ENCODE measurements at regions not wholly inside any gene's neighbourhood (a gene's known extent, or its start where the extent isn't known, plus 50 kb on each side); places are given as distances from the start of the nearest gene placed in this dataset.
"Not testable (repeated sequence)": the region's sequence is repeated elsewhere in the genome, so short reads cannot be mapped to it uniquely, and the experiment has no call there.

DNA sequence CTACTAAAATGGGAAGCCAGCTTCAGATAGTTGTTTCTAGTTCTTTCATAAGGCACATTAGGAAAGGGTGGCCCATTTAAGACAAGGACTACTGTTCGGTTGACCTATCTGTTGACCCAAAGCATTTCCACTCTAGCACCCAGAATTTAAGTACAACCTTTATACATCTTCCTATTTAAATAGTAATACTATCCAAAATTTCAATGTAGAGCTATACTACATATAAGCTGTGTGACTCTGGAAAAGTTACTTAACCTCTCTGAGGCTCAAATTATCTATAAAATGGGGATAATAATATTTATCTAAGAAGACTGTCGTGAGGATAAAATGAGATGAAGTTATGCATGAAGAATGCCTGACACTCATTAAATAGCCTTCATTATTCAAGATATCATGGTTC is 82.0 kb upstream of the TMEM164 start:
- no peaks in the 10 kb centered on the region for H3K4me1 ChIP-seq (ENCODE audit: control insufficient read depth, insufficient read depth, low read length)
- H3K9ac ChIP-seq (ENCODE audit: low read depth, low read length): no peak overlapping the region
- H3K4me2 ChIP-seq (ENCODE audit: low read length): no peak overlapping the region
- no peak overlapping the region for H3K4me3 ChIP-seq (ENCODE audit: low read length)
- no peaks in the 10 kb centered on the region for H3K36me3 ChIP-seq (ENCODE audit: insufficient read depth, low read length)
- H3K9me3 ChIP-seq (replicated peaks; ENCODE audit: low read length): no peaks in the 10 kb centered on the region
- H3K27me3 ChIP-seq (ENCODE audit: control insufficient read depth, insufficient read depth, low read length): peaks cover 4% of the 10 kb centered on the region

DNA sequence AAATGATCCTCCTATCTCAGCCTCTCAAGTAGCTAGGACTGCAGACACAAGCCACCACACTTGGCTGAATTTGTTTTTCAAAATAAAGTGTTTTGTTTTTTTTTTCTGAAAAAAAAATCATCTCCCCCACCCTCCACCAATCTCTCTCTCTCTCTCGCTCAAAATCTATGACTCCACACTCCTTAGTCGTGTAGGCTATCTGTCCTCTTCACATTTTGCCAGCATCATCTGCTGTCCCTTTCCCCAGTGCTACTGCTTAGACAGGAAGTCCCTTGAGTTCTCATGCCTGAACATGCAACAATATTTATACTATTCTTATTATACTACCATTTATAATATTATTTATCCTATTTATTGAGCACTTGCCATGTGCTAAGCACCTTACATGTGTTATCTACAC is 80.7 kb upstream of the TMEM164 start:
- H3K9ac ChIP-seq (ENCODE audit: low read depth, low read length): no peak overlapping the region
- H3K4me1 ChIP-seq (ENCODE audit: control insufficient read depth, insufficient read depth, low read length): no peaks in the 10 kb centered on the region
- H3K4me3 ChIP-seq (ENCODE audit: low read length): no peak overlapping the region
- H3K9me3 ChIP-seq (replicated peaks; ENCODE audit: low read length): no peaks in the 10 kb centered on the region
- peaks cover 7% of the 10 kb centered on the region for H3K27me3 ChIP-seq (ENCODE audit: control insufficient read depth, insufficient read depth, low read length)
- no peaks in the 10 kb centered on the region for H3K36me3 ChIP-seq (ENCODE audit: insufficient read depth, low read length)
- H3K4me2 ChIP-seq (ENCODE audit: low read length): no peak overlapping the region

DNA sequence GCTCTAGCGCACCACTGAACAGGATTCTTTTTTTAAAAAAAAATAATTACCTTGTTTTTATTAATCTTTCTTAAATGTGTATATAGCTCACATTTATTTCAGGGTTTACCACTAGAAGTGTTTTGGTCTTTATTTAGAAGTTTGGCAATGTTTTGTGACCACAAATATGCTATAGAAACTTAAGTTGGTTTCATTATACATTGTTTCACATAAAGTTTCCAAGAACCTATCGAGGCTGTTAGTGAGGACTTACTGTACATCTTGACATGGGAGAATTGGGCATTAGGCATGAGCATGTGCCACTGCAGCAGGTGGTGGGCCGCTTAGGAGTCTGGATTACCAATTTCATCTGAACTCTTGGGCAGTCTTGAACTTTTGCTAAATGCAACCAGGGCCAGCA is 77.9 kb upstream of the TMEM164 start:
- not testable (repeated sequence) for H3K4me1 ChIP-seq (ENCODE audit: control insufficient read depth, insufficient read depth, low read length); H3K9ac ChIP-seq (ENCODE audit: low read depth, low read length); H3K4me3 ChIP-seq (ENCODE audit: low read length)

GRCh38 chrX:109925656-109926055 is 77.3 kb upstream of the TMEM164 start:
- no peaks in the 10 kb centered on the region for H3K36me3 ChIP-seq (ENCODE audit: insufficient read depth, low read length)
- H3K4me1 ChIP-seq (ENCODE audit: control insufficient read depth, insufficient read depth, low read length): no peaks in the 10 kb centered on the region
- H3K4me3 ChIP-seq (ENCODE audit: low read length): no peak overlapping the region
- H3K9ac ChIP-seq (ENCODE audit: low read depth, low read length): no peak overlapping the region
- no peak overlapping the region for H3K4me2 ChIP-seq (ENCODE audit: low read length)
- H3K9me3 ChIP-seq (replicated peaks; ENCODE audit: low read length): no peaks in the 10 kb centered on the region
- H3K27me3 ChIP-seq (ENCODE audit: control insufficient read depth, insufficient read depth, low read length): peaks cover 7% of the 10 kb centered on the region

More for the DNA sequence above, 77.9 kb upstream of the TMEM164 start:
- not testable (repeated sequence) for H3K36me3 ChIP-seq (ENCODE audit: insufficient read depth, low read length); H3K4me2 ChIP-seq (ENCODE audit: low read length); H3K27me3 ChIP-seq (ENCODE audit: control insufficient read depth, insufficient read depth, low read length); H3K9me3 ChIP-seq (replicated peaks; ENCODE audit: low read length)

DNA sequence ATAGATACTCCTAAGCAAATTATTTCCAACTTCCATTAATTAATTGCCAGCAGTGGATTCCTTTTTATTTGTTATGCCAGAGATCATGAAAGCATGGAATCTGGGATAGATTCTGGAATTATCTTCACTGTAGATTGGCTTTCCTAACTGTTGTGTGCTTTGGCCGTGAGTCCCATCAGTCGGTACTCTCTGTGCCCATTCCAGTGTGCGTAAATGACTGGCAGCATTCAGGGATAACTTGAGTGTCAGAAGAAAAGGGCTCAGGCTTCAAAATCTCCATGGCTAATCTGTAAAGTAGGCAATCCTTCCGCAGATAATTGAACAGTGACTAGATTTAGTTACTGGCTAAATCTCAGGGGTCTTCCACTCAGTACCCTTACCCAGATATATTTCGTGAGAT is 76.8 kb upstream of the TMEM164 start:
- Histone ChIP-seq H3K4me1 (ENCODE audit: control insufficient read depth, insufficient read depth, low read length) (no peaks in the 10 kb centered on the region), H3K9me3 (replicated peaks; ENCODE audit: low read length) (no peaks in the 10 kb centered on the region)

DNA sequence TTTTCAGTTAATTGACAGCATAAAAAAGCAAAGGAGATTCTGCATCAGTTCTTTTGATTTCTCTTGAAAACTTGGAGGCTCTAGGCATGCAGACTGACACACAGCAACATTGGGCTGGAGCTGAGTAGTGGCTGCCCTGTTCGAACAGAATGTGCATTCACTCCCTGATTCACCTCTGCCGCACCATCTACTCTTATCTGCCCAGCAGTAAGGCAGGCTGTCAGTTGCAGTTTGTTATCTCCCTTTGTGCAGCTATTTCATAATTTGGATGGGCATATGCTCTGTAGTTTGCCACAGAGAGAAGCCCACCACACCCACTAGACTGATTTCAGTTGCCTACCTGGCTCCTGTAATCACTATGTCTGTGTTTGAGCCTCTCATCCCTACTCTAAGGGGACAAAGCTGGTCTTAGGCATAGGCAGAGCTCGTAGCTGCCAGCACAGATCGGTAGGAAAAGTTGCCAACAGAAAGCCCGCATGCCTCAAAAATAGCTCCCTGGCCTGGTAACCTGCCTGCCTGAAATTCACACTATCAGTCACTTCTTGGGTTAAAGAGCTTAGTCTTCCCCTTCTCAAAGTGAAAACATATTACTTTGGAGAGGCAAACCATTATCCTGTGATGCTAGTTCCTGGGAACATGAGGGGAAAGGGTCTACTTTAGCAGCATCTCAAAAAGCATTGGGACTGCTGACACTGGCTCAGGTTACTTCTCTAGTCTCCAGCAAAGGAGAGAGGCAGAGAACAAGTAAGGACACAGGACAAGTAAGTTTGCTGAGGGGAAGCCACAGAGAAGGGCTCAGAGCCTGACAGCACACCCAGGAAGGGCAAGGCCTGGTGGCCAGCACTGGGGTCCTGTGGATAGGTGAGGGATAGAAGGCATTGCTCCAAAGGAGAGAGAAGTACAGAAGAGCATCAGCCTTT is 75.9 kb upstream of the TMEM164 start:
- Histone ChIP-seq H3K36me3 (ENCODE audit: insufficient read depth, low read length) (no peaks in the 10 kb centered on the region), H3K9me3 (replicated peaks; ENCODE audit: low read length) (no peaks in the 10 kb centered on the region), H3K4me1 (ENCODE audit: control insufficient read depth, insufficient read depth, low read length) (no peaks in the 10 kb centered on the region), H3K4me3 (ENCODE audit: low read length) (no peak overlapping the region), H3K9ac (ENCODE audit: low read depth, low read length) (no peak overlapping the region), H3K27me3 (ENCODE audit: control insufficient read depth, insufficient read depth, low read length) (peaks cover 7% of the 10 kb centered on the region), H3K4me2 (ENCODE audit: low read length) (no peak overlapping the region)

More for the DNA sequence above, 76.8 kb upstream of the TMEM164 start:
- H3K4me3 ChIP-seq (ENCODE audit: low read length): no peak overlapping the region
- no peaks in the 10 kb centered on the region for H3K36me3 ChIP-seq (ENCODE audit: insufficient read depth, low read length)
- no peak overlapping the region for H3K9ac ChIP-seq (ENCODE audit: low read depth, low read length)
- peaks cover 7% of the 10 kb centered on the region for H3K27me3 ChIP-seq (ENCODE audit: control insufficient read depth, insufficient read depth, low read length)
- no peak overlapping the region for H3K4me2 ChIP-seq (ENCODE audit: low read length)

DNA sequence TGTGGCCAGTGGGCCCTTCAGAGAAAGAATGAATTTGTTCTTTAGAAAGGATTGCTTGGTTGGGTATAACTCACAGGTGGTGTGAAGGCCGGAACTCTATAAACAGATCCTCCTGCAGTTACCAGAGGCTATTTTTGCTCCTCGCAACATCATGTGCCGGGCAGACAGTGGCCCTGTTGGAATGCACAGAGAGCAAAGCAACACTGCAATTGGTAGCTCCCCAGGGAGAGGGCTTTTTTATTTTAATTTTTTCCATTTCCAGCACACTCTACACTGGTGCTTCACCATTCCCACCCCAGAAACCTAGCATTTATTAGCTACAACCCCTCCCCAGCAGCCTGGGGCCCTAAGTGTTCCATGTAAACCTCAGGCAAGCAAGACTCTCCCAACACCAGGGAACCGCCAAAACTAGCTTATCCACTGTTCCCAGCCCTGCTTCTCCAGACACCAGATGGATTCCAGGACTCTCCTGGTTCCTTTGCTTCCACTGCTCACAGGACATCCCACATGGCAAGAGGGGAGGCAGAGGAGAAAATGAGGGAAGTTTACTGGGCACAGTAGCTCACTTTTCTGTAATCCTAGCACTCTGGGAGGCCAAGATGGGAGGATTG is 75.1 kb upstream of the TMEM164 start:
- no peak overlapping the region for H3K4me2 ChIP-seq (ENCODE audit: low read length)
- H3K36me3 ChIP-seq (ENCODE audit: insufficient read depth, low read length): no peaks in the 10 kb centered on the region
- H3K4me3 ChIP-seq (ENCODE audit: low read length): no peak overlapping the region
- no peaks in the 10 kb centered on the region for H3K4me1 ChIP-seq (ENCODE audit: control insufficient read depth, insufficient read depth, low read length)
- H3K9ac ChIP-seq (ENCODE audit: low read depth, low read length): no peak overlapping the region
- peaks cover 7% of the 10 kb centered on the region for H3K27me3 ChIP-seq (ENCODE audit: control insufficient read depth, insufficient read depth, low read length)
- H3K9me3 ChIP-seq (replicated peaks; ENCODE audit: low read length): no peaks in the 10 kb centered on the region

GRCh38 chrX:109928596-109929335 is 74.1 kb upstream of the TMEM164 start:
- H3K9ac ChIP-seq (ENCODE audit: low read depth, low read length): no peak overlapping the region
- H3K36me3 ChIP-seq (ENCODE audit: insufficient read depth, low read length): no peaks in the 10 kb centered on the region
- peaks cover 7% of the 10 kb centered on the region for H3K27me3 ChIP-seq (ENCODE audit: control insufficient read depth, insufficient read depth, low read length)
- H3K4me2 ChIP-seq (ENCODE audit: low read length): no peak overlapping the region
- H3K4me1 ChIP-seq (ENCODE audit: control insufficient read depth, insufficient read depth, low read length): no peaks in the 10 kb centered on the region
- H3K9me3 ChIP-seq (replicated peaks; ENCODE audit: low read length): no peaks in the 10 kb centered on the region
- no peak overlapping the region for H3K4me3 ChIP-seq (ENCODE audit: low read length)

GRCh38 chrX:109931677-109932076 is 71.2 kb upstream of the TMEM164 start:
- no peak overlapping the region for H3K9ac ChIP-seq (ENCODE audit: low read depth, low read length)
- no peak overlapping the region for H3K4me3 ChIP-seq (ENCODE audit: low read length)
- H3K9me3 ChIP-seq (replicated peaks; ENCODE audit: low read length): no peaks in the 10 kb centered on the region
- H3K4me1 ChIP-seq (ENCODE audit: control insufficient read depth, insufficient read depth, low read length): peaks cover 21% of the 10 kb centered on the region
- H3K27me3 ChIP-seq (ENCODE audit: control insufficient read depth, insufficient read depth, low read length): peaks cover 5% of the 10 kb centered on the region
- H3K36me3 ChIP-seq (ENCODE audit: insufficient read depth, low read length): no peaks in the 10 kb centered on the region
- H3K4me2 ChIP-seq (ENCODE audit: low read length): no peak overlapping the region

- H3K4me1 ChIP-seq (ENCODE audit: control insufficient read depth, insufficient read depth, low read length): peaks cover 21% of the 10 kb centered on the region
- no peaks in the 10 kb centered on the region for H3K9me3 ChIP-seq (replicated peaks; ENCODE audit: low read length)
- no peak overlapping the region for H3K4me3 ChIP-seq (ENCODE audit: low read length)
- no peaks in the 10 kb centered on the region for H3K36me3 ChIP-seq (ENCODE audit: insufficient read depth, low read length)
- H3K9ac ChIP-seq (ENCODE audit: low read depth, low read length): no peak overlapping the region
- no peak overlapping the region for H3K4me2 ChIP-seq (ENCODE audit: low read length)
- H3K27me3 ChIP-seq (ENCODE audit: control insufficient read depth, insufficient read depth, low read length): peaks cover 8% of the 10 kb centered on the region
Measured at GRCh38 chrX:109934434-109934833, 68.5 kb upstream of the TMEM164 start.

DNA sequence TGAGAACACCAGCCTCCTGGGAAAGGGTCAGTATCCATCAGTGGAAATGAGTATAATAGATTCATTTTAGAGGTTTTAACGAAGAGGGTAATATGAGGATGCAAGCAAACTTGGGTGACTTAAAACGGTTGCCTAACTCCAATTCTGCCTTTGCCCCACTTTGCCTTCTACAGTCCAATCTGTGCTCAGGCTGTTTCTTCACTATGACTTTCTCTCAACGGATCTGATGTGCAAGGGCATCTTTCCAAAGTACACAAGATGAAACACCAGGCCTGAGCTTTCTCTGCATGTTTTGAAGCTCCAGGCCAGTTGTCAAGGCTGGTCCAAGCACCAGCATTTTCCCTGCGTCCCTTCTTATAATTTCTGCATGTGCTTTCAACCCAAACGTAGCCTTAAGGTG is 68.0 kb upstream of the TMEM164 start:
- Histone ChIP-seq H3K4me2 (ENCODE audit: low read length) (no peak overlapping the region), H3K9me3 (replicated peaks; ENCODE audit: low read length) (no peaks in the 10 kb centered on the region), H3K4me3 (ENCODE audit: low read length) (no peak overlapping the region), H3K27me3 (ENCODE audit: control insufficient read depth, insufficient read depth, low read length) (peaks cover 8% of the 10 kb centered on the region), H3K9ac (ENCODE audit: low read depth, low read length) (no peak overlapping the region), H3K36me3 (ENCODE audit: insufficient read depth, low read length) (no peaks in the 10 kb centered on the region), H3K4me1 (ENCODE audit: control insufficient read depth, insufficient read depth, low read length) (peaks cover 21% of the 10 kb centered on the region)

Measured in skeletal muscle satellite cell (primary cell).